NCI-H1436 treated with DMSO at 0.1 percent for 48 hours (cell line): ENCODE measurements at regions not wholly inside any gene's neighbourhood (a gene's known extent, or its start where the extent isn't known, plus 50 kb on each side); places are given as distances from the start of the nearest gene placed in this dataset.
"Not testable (repeated sequence)": the region's sequence is repeated elsewhere in the genome, so short reads cannot be mapped to it uniquely, and the experiment has no call there.

ENCODE experiments used
- DNase-seq: peaks from one replicate; lab custom pipeline; 2025; lab: John Stamatoyannopoulos, UW

DNA sequence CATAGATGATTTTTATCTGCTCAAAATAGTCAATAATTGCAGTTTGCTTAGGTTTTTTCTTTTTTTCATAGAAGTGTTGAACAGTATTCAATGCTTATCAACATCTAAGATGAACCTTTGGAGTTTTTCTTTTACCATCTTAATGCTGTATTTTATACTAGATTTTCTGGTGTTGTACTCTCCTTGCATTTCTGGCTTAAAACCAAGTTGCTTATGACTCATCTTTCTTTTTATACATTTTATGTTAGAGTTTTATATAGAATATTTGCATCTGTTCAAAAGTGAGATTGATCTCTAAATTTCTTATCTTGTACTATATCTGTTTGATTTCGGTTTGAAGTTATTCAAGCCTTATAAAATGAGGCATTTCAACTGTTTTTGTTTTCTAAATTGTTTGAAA, 232.5 kb downstream of the RFPL4B start:
- no peak for DNase-seq

GRCh38 chr6:112581015-112581414, 233.9 kb downstream of the RFPL4B start:
- no peak for DNase-seq

GRCh38 chr6:112590326-112590725, 243.2 kb downstream of the RFPL4B start:
- DNase-seq: no peak

- no peak for DNase-seq
Observed at GRCh38 chr6:112591329-112591728, 244.2 kb downstream of the RFPL4B start.

- DNase-seq: no peak
Observed at GRCh38 chr6:112592159-112592558, 245.0 kb downstream of the RFPL4B start.

DNA sequence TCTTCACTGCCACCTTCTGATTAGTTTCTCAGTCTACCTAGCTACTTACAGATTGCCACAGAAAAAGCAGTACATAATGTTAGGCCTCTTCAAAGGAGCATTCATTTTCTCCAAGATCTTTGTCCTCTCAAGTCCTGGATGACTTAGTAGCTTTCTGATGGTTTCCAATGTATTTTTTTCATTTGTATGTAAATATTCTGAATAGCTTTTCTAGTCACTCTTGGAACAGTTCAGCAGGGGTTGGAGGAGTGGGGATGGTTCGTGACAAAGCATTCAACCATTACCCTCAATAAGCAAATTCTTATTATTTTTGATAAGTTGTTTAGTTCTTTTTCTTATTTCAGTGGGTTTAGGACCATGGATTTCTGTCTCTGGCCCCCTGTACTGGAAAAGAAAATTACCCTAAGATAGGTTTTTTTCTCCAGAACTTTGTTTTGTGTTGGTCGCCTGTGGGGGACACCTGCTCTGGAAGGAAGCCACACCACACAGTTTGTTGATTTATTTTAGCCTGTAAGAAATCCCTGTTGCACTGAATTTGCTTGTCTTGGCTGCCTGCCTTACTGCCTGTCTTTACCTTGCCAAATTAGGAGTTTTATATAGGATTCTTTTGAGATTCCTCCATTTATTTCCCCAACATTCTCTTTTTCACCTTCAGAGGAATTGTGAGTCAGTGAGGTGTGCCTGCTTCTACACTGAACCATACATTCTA, 247.9 kb downstream of the RFPL4B start:
- no peak for DNase-seq

GRCh38 chr6:112595841-112596240, 248.7 kb downstream of the RFPL4B start:
- DNase-seq: no peak

DNA sequence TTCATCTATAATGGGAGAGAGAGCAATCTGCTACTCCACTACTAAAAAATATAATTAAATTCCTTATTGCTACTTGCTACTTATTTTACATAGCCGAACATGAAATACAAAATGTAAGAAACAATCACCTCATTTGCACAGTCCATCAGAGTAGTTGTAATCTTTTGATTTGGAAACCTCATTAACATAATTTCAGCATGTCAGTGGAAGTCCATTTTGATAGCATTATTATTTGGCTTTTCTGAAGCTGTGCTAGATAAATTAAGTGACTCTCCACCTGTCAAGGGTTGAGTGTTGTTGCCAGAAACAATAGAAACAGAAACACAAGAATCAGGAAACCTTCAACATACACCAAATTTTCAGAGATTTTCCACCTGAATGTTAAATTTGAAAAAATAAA, 250.0 kb downstream of the RFPL4B start:
- no peak for DNase-seq

GRCh38 chr6:112600168-112600567, 253.0 kb downstream of the RFPL4B start:
- DNase-seq: no peak

- DNase-seq: no peak
Observed at GRCh38 chr6:112603726-112604125, 256.6 kb downstream of the RFPL4B start.

- DNase-seq: no peak
Observed at GRCh38 chr6:112606656-112607435, 259.7 kb downstream of the RFPL4B start.

GRCh38 chr6:112608925-112609324, 261.8 kb downstream of the RFPL4B start:
- not testable (repeated sequence) for DNase-seq

GRCh38 chr6:112613410-112613809, 266.3 kb downstream of the RFPL4B start:
- no peak for DNase-seq

DNA sequence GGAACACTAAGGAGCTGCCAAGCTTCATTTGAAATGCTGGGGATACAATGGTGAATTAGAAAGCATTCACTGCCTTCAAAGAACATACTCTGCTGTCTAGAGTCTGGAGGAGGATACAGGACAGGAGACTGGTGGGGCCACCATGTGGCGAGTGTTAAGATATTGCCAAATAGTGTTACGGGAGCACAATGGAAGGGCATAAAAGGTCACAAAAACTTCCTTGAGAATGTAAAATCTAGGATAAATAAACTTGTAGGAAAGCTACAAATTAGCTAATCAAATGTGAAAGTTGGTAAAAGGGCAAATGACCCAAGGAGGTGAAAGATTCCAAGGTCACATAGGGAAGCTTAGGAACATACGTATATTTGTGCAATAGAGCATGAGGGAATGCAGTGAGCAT, 271.7 kb downstream of the RFPL4B start:
- no peak for DNase-seq

DNA sequence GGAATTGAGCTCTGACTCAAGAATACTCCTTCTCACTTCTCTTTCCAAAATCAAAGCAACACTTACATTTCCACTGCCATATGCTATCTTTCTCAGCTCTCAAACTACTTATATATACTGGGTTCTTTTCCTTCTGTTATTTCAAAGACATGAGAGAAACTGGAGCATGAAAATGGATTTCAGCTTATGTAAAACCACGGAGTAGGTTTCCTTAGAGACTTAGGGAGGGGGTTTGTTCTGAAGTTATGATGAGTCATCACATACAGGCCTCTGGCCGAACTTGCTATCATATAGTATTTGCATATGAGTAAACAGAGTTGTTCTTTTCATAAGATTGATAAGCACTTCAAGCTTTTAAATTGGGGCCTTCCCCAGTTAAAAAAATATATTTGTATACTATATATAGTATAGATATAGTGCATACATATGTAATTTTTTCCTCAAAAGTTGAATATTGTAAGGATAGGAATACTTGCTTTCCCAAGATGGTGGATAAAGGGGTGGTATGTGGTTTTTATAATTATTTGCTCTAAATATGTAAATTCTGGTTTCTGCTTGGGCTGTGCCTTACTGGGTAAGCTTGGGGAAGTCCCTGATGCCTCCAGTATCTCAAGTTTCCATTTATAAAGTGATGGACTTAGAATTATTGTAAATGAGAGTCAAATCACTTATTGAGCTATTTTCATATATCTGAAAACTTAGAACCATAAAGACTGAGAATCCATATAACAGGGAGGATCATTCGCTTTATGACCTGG, 273.9 kb downstream of the RFPL4B start:
- no peak for DNase-seq

DNA sequence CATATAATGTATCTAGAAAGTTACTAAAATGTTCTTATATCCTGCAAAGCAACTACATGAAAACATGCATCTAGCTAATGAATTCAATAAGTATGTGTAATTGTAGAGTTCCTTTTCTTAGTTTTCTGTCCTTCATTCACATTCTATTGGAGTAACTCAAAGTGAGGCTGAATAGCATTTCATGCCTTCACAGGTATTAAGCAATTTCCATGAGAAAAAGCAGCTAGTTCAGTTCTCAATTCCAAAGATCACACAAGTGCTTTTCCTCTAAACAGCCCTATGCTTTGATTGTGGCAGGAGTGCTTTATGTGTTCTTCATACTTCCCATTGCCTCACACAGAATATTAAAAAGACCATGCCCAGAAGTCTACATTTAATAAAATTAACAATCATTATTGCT, 274.9 kb downstream of the RFPL4B start:
- no peak for DNase-seq

- DNase-seq: no peak
Observed at GRCh38 chr6:112626468-112627082, 279.4 kb downstream of the RFPL4B start.

- DNase-seq: no peak
Observed at GRCh38 chr6:112634376-112634775, 287.2 kb downstream of the RFPL4B start.

DNA sequence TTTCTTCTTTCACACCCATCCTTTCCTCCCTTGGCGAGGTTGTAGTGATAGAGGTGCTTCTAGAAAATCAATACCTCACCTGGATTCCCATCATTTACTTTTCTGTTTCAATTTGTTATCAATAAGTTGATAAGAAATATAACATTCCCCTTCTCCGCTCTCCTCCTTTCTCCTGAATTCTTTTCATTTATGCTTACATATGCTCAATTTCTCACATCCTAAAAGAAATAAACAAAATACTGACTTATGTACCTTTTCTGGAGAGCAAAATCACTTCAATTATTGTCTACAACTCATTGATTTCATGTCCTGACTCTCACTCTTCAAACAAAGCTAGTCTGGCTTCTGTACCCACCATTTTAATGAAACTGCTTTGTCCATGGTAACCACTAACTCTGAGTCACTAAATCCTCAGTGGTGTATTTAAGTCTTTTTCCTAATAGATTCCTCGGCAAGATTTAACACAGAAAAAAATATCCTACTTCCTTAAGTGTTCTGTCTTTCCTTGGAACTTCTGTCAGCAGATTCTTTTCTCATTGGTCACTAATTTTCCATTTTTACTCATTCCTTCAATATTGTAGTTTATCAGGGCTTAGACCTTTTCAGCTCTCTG, 289.6 kb downstream of the RFPL4B start:
- no peak for DNase-seq

DNA sequence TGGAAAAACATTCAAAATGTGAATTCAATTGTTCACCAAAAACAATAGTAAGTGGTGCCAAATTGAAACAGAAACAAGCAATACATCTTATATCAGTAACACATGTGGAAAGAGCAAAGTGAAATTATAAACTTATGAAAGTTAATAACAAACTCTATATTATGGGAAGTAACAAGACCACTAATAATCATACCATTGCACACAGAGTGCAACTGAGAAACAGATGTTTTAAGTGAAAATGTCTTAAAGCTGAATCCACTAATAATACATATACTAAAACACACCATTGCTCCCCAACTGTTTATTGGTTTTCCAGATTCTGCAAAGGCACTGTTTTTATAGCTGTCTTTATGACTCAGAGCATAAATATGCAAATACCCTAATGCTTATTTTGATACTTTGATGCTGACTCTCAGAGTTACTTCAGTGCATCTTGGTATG, 292.3 kb downstream of the RFPL4B start:
- DNase-seq: no peak

GRCh38 chr6:112640891-112641290, 293.8 kb downstream of the RFPL4B start:
- DNase-seq: no peak

GRCh38 chr6:112649853-112650252, 302.7 kb downstream of the RFPL4B start:
- DNase-seq: no peak
